Panc1 (cell line): ENCODE measurements at regions not wholly inside any gene's neighbourhood (a gene's known extent, or its start where the extent isn't known, plus 50 kb on each side); places are given as distances from the start of the nearest gene placed in this dataset.

Source experiments
- ATAC-seq: fragments of 200-7000 bp; cut with Tn5 transposase; 2 replicates; pipeline ENCODE4 v1.9.1; 2020; ENCODE audit warnings: mild to moderate bottlenecking, moderate library complexity
- BruUV-seq: library from RNA; stranded (reverse); fragments of 400-500 nt; replicated peaks from 2 replicates; lab custom pipeline; 2021; lab: Mats Ljungman, UMichigan
- CTCF ChIA-PET: fragments of 300-600 bp; sonication (Branson Sonifier 250); formaldehyde crosslinking; loops from one replicate; lab custom pipeline; 2022; ENCODE audit warnings: antibody characterized with exemption; lab: Charles Lee
- POLR2A ChIA-PET: fragments of 300-600 bp; sonication (Branson Sonifier 250); formaldehyde crosslinking; loops from one replicate; lab custom pipeline; 2022; ENCODE audit warnings: antibody characterized with exemption; lab: Charles Lee
- DNase-seq: peaks from one replicate; pipeline ENCODE4 v3.0.0-alpha.2; 2010; ENCODE audit warnings: low read depth, low spot score
- H3K27ac ChIP-seq: 2 replicates; pipeline ENCODE4 v1.5.1; 2011; ENCODE audit warnings: mild to moderate bottlenecking, low read length, inconsistent platforms
- H3K27me3 ChIP-seq: fragments of 200-500 bp; sonication (Bioruptor generic); 2 replicates; pipeline ENCODE4 v1.6.0; 2014; ENCODE audit warnings: low read length, inconsistent platforms; ENCODE audit not compliant: control insufficient read depth, insufficient read depth
- H3K36me3 ChIP-seq: fragments of 200-500 bp; sonication (Bioruptor generic); 2 replicates; pipeline ENCODE4 v1.5.1; 2014; ENCODE audit warnings: inconsistent platforms, mild to moderate bottlenecking, low read length, moderate library complexity; ENCODE audit not compliant: control insufficient read depth, insufficient read depth
- H3K4me1 ChIP-seq: 2 replicates; pipeline ENCODE4 v1.5.1; 2011; ENCODE audit warnings: inconsistent platforms, mild to moderate bottlenecking, low read length, moderate library complexity; ENCODE audit not compliant: control insufficient read depth, insufficient read depth
- H3K4me3 ChIP-seq, 2 experiments: 2 replicates each; pipeline ENCODE4 v1.5.1; 2011 to 2012; ENCODE audit warnings: low read depth in 2 of 2, low read length in 2 of 2, mild to moderate bottlenecking in 2 of 2, inconsistent platforms in 1 of 2, moderate library complexity in 1 of 2
- H3K9me3 ChIP-seq: fragments of 200-500 bp; sonication (Bioruptor generic); 2 replicates; pipeline ENCODE4 v1.5.1; 2014; ENCODE audit warnings: low read depth, mild to moderate bottlenecking, inconsistent platforms, low read length, moderate library complexity; ENCODE audit not compliant: control insufficient read depth, insufficient read depth
- POLR2AphosphoS5 ChIP-seq: IDR thresholded peaks from 2 replicates; pipeline ENCODE4 v1.6.1; 2012; ENCODE audit warnings: mild to moderate bottlenecking, low read depth, low read length, moderate library complexity
- REST ChIP-seq, 2 experiments: IDR thresholded peaks; 2 replicates each; pipeline ENCODE4 v1.6.1; 2011 to 2012; ENCODE audit warnings: low read depth in 2 of 2, control low read depth in 1 of 2, low read length in 1 of 2, mild to moderate bottlenecking in 1 of 2, moderate library complexity in 1 of 2; ENCODE audit not compliant: insufficient read depth in 1 of 2
- SIN3A ChIP-seq: IDR thresholded peaks from 2 replicates; pipeline ENCODE4 v1.6.1; 2012; ENCODE audit warnings: low read depth, mild to moderate bottlenecking, low read length, moderate library complexity, borderline replicate concordance; ENCODE audit not compliant: insufficient read depth
- TCF7L2 ChIP-seq: IDR thresholded peaks from 2 replicates; pipeline ENCODE4 v1.6.1; 2011; ENCODE audit warnings: mild to moderate bottlenecking, low read depth, low read length, inconsistent platforms
- in situ Hi-C: cut with HindIII; loops from 2 replicates; pipeline ENCODE4 v1.10.0; 2016; ENCODE audit warnings: low sequenced_read_pairs, low pct_unique_long_range_greater_than_20kb
- intact Hi-C: fragments of 100-400 bp; cut with micrococcal nuclease; formaldehyde crosslinking; loops from one replicate; pipeline ENCODE4 v1.10.0; 2022; ENCODE audit not compliant: unreplicated experiment
- TF ChIP-seq, protein P1 (sequence below): fragments of 450-650 bp; IDR thresholded peaks from 2 replicates; pipeline ENCODE4 v1.5.1; 2017; ENCODE audit warnings: mild to moderate bottlenecking

DNA sequence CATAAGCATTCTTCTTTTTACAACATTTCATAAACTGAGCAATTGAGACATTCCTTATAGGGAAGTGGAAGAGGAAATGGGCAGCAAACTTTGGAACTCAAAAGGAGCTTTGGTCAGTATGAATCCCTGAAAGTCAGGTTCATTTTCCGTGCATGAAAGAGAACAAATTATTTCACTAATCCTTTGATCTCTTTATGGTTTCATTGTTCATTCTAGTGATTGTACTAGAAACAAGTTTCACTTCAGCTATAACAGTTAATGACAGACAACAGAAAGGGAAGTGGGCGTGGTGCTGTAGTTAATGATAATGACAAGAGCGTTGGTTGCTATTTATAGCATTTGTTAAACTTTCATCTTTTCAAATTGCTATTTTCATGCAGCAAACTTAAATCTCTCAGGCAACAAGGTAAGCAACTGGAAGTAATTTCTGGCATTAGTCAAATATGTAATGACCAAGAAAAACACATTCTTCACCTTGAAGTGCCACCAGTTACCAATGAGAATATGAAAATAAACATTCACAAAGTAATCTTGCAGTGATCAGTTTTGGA, 98.4 kb downstream of the AREG start:
- Histone ChIP-seq H3K4me3 (no peak overlapping the region), H3K36me3 (no peaks in the 10 kb centered on the region), H3K9me3 (no peaks in the 10 kb centered on the region), H3K27ac (no peak overlapping the region), H3K27me3 (no peaks in the 10 kb centered on the region), H3K4me1 (no peaks in the 10 kb centered on the region)
- ATAC-seq (no peak), DNase-seq (no peak)
- CTCF ChIA-PET, result no interaction called here
- POLR2A ChIA-PET, result no interaction called here
- BruUV-seq, result no TSS peak
- in situ Hi-C loops (no loop called here), intact Hi-C loops (no loop called here)
- TF ChIP-seq REST (IDR thresholded peaks at IDR 0.05; ENCODE audit: insufficient read depth in 1 of 2, low read depth in 2 of 2, low read length in 1 of 2), result no peak
- no peak for TF ChIP-seq SIN3A
- no peak for TF ChIP-seq POLR2AphosphoS5
- TF ChIP-seq, protein P1, sequence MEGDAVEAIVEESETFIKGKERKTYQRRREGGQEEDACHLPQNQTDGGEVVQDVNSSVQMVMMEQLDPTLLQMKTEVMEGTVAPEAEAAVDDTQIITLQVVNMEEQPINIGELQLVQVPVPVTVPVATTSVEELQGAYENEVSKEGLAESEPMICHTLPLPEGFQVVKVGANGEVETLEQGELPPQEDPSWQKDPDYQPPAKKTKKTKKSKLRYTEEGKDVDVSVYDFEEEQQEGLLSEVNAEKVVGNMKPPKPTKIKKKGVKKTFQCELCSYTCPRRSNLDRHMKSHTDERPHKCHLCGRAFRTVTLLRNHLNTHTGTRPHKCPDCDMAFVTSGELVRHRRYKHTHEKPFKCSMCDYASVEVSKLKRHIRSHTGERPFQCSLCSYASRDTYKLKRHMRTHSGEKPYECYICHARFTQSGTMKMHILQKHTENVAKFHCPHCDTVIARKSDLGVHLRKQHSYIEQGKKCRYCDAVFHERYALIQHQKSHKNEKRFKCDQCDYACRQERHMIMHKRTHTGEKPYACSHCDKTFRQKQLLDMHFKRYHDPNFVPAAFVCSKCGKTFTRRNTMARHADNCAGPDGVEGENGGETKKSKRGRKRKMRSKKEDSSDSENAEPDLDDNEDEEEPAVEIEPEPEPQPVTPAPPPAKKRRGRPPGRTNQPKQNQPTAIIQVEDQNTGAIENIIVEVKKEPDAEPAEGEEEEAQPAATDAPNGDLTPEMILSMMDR, result no peak
- no peak for TF ChIP-seq TCF7L2

- BruUV-seq, result no TSS peak
- Histone ChIP-seq H3K27me3 (no peaks in the 10 kb centered on the region), H3K4me3 (no peak overlapping the region), H3K9me3 (no peaks in the 10 kb centered on the region), H3K4me1 (no peaks in the 10 kb centered on the region), H3K36me3 (no peaks in the 10 kb centered on the region), H3K27ac (no peak overlapping the region)
- TF ChIP-seq POLR2AphosphoS5 (no peak), REST (IDR thresholded peaks at IDR 0.05; ENCODE audit: insufficient read depth in 1 of 2, low read depth in 2 of 2, low read length in 1 of 2) (no peak)
- intact Hi-C loops, result no loop called here
- POLR2A ChIA-PET, result no interaction called here
- in situ Hi-C loops, result no loop called here
- ATAC-seq (no peak), DNase-seq (no peak)
- CTCF ChIA-PET, result no interaction called here
Observed at GRCh38 chr4:74543983-74544382, 99.0 kb downstream of the AREG start.
